ENCODE measurements at regions not wholly inside any gene's neighbourhood (a gene's known extent, or its start where the extent isn't known, plus 50 kb on each side); places are given as distances from the start of the nearest gene placed in this dataset.

- TF ChIP-seq ZFX (IDR thresholded peaks at IDR 0.05; ENCODE audit: borderline replicate concordance) (no peak), CTCF (IDR thresholded peaks at IDR 0.05) (no peak)
- H3K27ac ChIP-seq, result no peak overlapping the region
Observed at GRCh38 chr10:83983578-83984255, 155.6 kb upstream of the GHITM start.

- no peak overlapping the region for H3K27ac ChIP-seq
- TF ChIP-seq ZFX (IDR thresholded peaks at IDR 0.05; ENCODE audit: borderline replicate concordance) (no peak), CTCF (IDR thresholded peaks at IDR 0.05) (no peak)
Observed at GRCh38 chr10:83984256-83984640, 155.1 kb upstream of the GHITM start.

- no peak overlapping the region for H3K27ac ChIP-seq
- no peak for TF ChIP-seq CTCF (IDR thresholded peaks at IDR 0.05)
- no peak for TF ChIP-seq ZFX (IDR thresholded peaks at IDR 0.05; ENCODE audit: borderline replicate concordance)
Observed at GRCh38 chr10:83986800-83987199, 152.5 kb upstream of the GHITM start.

GRCh38 chr10:83987216-83987615 lies 152.1 kb upstream of the GHITM start:
- H3K27ac ChIP-seq, result no peak overlapping the region
- no peak for TF ChIP-seq ZFX (IDR thresholded peaks at IDR 0.05; ENCODE audit: borderline replicate concordance)
- TF ChIP-seq CTCF (IDR thresholded peaks at IDR 0.05), result no peak

GRCh38 chr10:83988435-83988834 lies 150.9 kb upstream of the GHITM start:
- H3K27ac ChIP-seq, result no peak overlapping the region
- TF ChIP-seq ZFX (IDR thresholded peaks at IDR 0.05; ENCODE audit: borderline replicate concordance) (no peak), CTCF (IDR thresholded peaks at IDR 0.05) (no peak)

- H3K27ac ChIP-seq, result no peak overlapping the region
Observed at GRCh38 chr10:83990126-83990525, 149.2 kb upstream of the GHITM start.

More at GRCh38 chr10:83990126-83990525, 149.2 kb upstream of the GHITM start:
- TF ChIP-seq CTCF (IDR thresholded peaks at IDR 0.05) (no peak), ZFX (IDR thresholded peaks at IDR 0.05; ENCODE audit: borderline replicate concordance) (no peak)
